K562 (cell line): ENCODE measurements at regions not wholly inside any gene's neighbourhood (a gene's known extent, or its start where the extent isn't known, plus 50 kb on each side); places are given as distances from the start of the nearest gene placed in this dataset.

Experiments used
- ATAC-seq: fragments of 200-7000 bp; cut with Tn5 transposase; 3 replicates; pipeline ENCODE4 v1.9.1; 2020; ENCODE audit warnings: moderate library complexity
- BruUV-seq: library from RNA; stranded (reverse); fragments of 400-500 nt; replicated peaks from 2 replicates; lab custom pipeline; 2021; lab: Mats Ljungman, UMichigan
- CTCF ChIA-PET: fragments of 300-600 bp; formaldehyde crosslinking; extraction: SDS; loops from one replicate; lab custom pipeline; 2021; ENCODE audit warnings: low intra/inter-chr PET ratio; lab: Yijun Ruan, JAX
- POLR2A ChIA-PET: fragments of 300-600, 350-650 bp; sonication (Branson Sonifier 250); formaldehyde crosslinking; extraction: SDS; loops from one replicate; lab custom pipeline; 2021; ENCODE audit warnings: antibody characterized with exemption, inconsistent platforms; lab: Yijun Ruan, JAX
- DNase-seq, 4 experiments: peaks; one replicate each; pipeline versions ENCODE4 v3.0.0 to v3.0.0-alpha.2; 2011 to 2018; ENCODE audit warnings: low spot score in 3 of 4, mixed read lengths in 3 of 4; ENCODE audit errors: extremely low read depth in 1 of 4
- FAIRE-seq: peaks from 2 replicates; lab custom pipeline; 2011; peaks lifted over from hg19 to GRCh38; lab: Jason Lieb, UNC
- H2AFZ ChIP-seq: 2 replicates; pipeline ENCODE4 v1.6.0; 2011; ENCODE audit warnings: low read depth, low read length, control low read depth, inconsistent platforms
- H3K27ac ChIP-seq: fragments of 200-600 bp; 3 replicates; pipeline ENCODE4 v1.8.0; 2011; ENCODE audit warnings: low read depth, mild to moderate bottlenecking, control low read depth, inconsistent platforms, low read length, moderate library complexity, mixed read lengths; ENCODE audit errors: extremely low read depth
- H3K27me3 ChIP-seq, 2 experiments: fragments of 300-600 bp in 1 of 2; 2 replicates in 1 of 2; 3 replicates in 1 of 2; pipeline versions ENCODE4 v1.6.0 to v1.8.0; 2011; ENCODE audit warnings: inconsistent platforms in 2 of 2, low read length in 2 of 2, mild to moderate bottlenecking in 1 of 2, mixed read lengths in 1 of 2, moderate library complexity in 1 of 2; ENCODE audit not compliant: control insufficient read depth in 2 of 2, insufficient read depth in 2 of 2
- H3K36me3 ChIP-seq: fragments of 300-600 bp; 3 replicates; pipeline ENCODE4 v1.8.0; 2011; ENCODE audit warnings: mild to moderate bottlenecking, low read length, inconsistent platforms; ENCODE audit not compliant: control insufficient read depth, insufficient read depth
- H3K4me1 ChIP-seq, 2 experiments: fragments of 200-600 bp in 1 of 2; replicated peaks in 1 of 2; 2 replicates in 1 of 2; 3 replicates in 1 of 2; pipeline versions ENCODE4 v1.5.1 to v1.8.0; 2011; ENCODE audit warnings: inconsistent platforms in 2 of 2, low read length in 2 of 2, mild to moderate bottlenecking in 1 of 2, mixed read lengths in 1 of 2, moderate library complexity in 1 of 2; ENCODE audit not compliant: control insufficient read depth in 2 of 2, insufficient read depth in 2 of 2
- H3K4me2 ChIP-seq: 2 replicates; pipeline ENCODE4 v1.6.1; 2011; ENCODE audit warnings: low read length, control low read depth, inconsistent platforms, mixed read lengths; ENCODE audit not compliant: insufficient read depth
- H3K4me3 ChIP-seq: fragments of 200-600 bp; sonication (generic), shearing (Covaris generic); 2 replicates; pipeline ENCODE4 v1.5.1; 2016; ENCODE audit warnings: control low read depth, inconsistent platforms
- H3K79me2 ChIP-seq: fragments of 200-600 bp; 3 replicates; pipeline ENCODE4 v1.8.0; 2011; ENCODE audit warnings: low read length, inconsistent platforms; ENCODE audit not compliant: control insufficient read depth, insufficient read depth
- H3K9ac ChIP-seq, 2 experiments: 2 replicates each; pipeline versions ENCODE4 v1.6.0 to v1.6.1; 2011; ENCODE audit warnings: low read depth in 2 of 2, low read length in 2 of 2, control low read depth in 1 of 2, inconsistent platforms in 1 of 2, mild to moderate bottlenecking in 1 of 2, mixed read lengths in 1 of 2; ENCODE audit not compliant: insufficient read depth in 1 of 2
- H3K9me1 ChIP-seq: one replicate; pipeline ENCODE4 v1.6.0; 2011; ENCODE audit warnings: inconsistent platforms, mild to moderate bottlenecking, low read length, moderate library complexity; ENCODE audit not compliant: control insufficient read depth, insufficient read depth
- H3K9me3 ChIP-seq: replicated peaks from 2 replicates; pipeline ENCODE4 v1.5.1; 2011; ENCODE audit warnings: low read depth, low read length, inconsistent platforms; ENCODE audit not compliant: control insufficient read depth, insufficient read depth
- H4K20me1 ChIP-seq: replicated peaks from 2 replicates; pipeline ENCODE4 v1.6.1; 2011; ENCODE audit warnings: low read length, inconsistent platforms, mixed read lengths; ENCODE audit not compliant: control insufficient read depth, insufficient read depth
- CHCHD3 ChIP-seq: fragments of 250-450 bp; sonication (Bioruptor Pico); IDR thresholded peaks from 2 replicates; pipeline ENCODE4 v2.1.2; 2022; ENCODE audit warnings: mild to moderate bottlenecking
- HDAC2 ChIP-seq: fragments of 450-650 bp; IDR thresholded peaks from 2 replicates; pipeline ENCODE4 v1.6.1; 2016; ENCODE audit warnings: mild to moderate bottlenecking
- SRSF7 ChIP-seq: fragments of 200-400 bp; formaldehyde crosslinking; optimal IDR thresholded peaks from 2 replicates; pipeline ENCODE3; 2017; ENCODE audit warnings: mild to moderate bottlenecking, low read depth, low read length
- ZBTB5 ChIP-seq: fragments of 450-650 bp; IDR thresholded peaks from 2 replicates; pipeline ENCODE4 v1.6.1; 2017; ENCODE audit warnings: antibody characterized with exemption
- WGBS: fragments of 100-300 bp; shearing (Covaris generic); methylation state at CpG from one replicate; pipeline ENCODE4 v1.1.6; 2016; ENCODE audit warnings: low coverage, mixed read lengths; ENCODE audit not compliant: insufficient coverage; ENCODE audit errors: missing lambda C conversion rate; 5-methylcytosine and 5-hydroxymethylcytosine counted together
- in situ Hi-C: fragments of 300-500 bp; cut with MboI; formaldehyde crosslinking; loops from 4 replicates; pipeline ENCODE4 v1.15.0; 2018; ENCODE audit warnings: inconsistent platforms, mixed read lengths
- intact Hi-C: fragments of 100-400 bp; cut with micrococcal nuclease; formaldehyde crosslinking; loops from 2 replicates; pipeline ENCODE4 v1.14.2; 2022
- TF ChIP-seq, protein P1 (sequence below): fragments of 450-650 bp; IDR thresholded peaks from 2 replicates; pipeline ENCODE4 v1.6.1; 2018; ENCODE audit not compliant: partially characterized antibody

DNA sequence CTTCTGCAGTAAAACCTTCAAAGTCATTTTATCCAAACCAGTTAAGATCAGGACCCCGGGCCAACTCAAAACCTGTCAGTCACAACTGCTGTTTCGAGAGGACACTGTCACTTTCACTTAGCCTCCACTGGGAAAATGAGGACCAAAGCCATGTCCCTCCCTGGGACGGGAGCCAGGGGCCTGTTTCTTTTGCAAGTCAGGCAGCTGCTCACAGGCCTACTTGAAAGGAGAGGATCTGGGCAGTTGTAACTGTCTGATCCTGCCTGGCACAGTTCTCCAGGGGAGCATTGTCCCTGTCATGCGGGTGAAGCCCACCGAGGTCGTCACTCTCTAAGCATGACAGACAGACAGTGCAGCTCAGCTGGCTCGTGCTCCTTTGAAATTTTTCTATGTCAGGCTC is 276.2 kb downstream of the NPIPA8 start (continued):
- TF ChIP-seq CHCHD3 (no peak), ZBTB5 (no peak)

DNA sequence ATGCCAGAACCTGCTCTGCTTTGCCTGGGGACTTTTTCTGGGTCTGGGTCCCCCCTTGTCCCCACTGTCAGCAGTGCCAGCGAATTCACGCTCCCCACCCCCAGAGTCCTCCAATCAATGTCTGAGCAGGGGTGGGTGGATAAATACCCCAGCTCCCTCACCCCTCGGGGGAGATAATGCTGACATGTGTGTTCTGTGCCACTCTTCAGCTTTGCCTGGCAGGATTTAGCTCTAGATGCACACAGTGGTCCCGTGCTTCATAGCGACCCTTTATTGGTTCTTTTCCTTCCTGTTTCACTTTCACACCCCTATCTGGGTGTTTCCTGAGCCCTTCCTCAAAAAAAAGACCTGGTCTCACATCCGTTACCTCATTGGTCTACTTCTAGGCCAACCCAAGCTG is 277.0 kb downstream of the NPIPA8 start:
- H2AFZ ChIP-seq, result no peak overlapping the region
- TF ChIP-seq, protein P1, sequence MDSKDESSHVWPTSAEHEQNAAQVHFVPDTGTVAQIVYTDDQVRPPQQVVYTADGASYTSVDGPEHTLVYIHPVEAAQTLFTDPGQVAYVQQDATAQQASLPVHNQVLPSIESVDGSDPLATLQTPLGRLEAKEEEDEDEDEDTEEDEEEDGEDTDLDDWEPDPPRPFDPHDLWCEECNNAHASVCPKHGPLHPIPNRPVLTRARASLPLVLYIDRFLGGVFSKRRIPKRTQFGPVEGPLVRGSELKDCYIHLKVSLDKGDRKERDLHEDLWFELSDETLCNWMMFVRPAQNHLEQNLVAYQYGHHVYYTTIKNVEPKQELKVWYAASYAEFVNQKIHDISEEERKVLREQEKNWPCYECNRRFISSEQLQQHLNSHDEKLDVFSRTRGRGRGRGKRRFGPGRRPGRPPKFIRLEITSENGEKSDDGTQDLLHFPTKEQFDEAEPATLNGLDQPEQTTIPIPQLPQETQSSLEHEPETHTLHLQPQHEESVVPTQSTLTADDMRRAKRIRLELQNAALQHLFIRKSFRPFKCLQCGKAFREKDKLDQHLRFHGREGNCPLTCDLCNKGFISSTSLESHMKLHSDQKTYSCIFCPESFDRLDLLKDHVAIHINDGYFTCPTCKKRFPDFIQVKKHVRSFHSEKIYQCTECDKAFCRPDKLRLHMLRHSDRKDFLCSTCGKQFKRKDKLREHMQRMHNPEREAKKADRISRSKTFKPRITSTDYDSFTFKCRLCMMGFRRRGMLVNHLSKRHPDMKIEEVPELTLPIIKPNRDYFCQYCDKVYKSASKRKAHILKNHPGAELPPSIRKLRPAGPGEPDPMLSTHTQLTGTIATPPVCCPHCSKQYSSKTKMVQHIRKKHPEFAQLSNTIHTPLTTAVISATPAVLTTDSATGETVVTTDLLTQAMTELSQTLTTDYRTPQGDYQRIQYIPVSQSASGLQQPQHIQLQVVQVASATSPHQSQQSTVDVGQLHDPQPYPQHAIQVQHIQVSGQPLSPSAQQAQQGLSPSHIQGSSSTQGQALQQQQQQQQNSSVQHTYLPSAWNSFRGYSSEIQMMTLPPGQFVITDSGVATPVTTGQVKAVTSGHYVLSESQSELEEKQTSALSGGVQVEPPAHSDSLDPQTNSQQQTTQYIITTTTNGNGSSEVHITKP, result peak; percentile 58
- no peak for TF ChIP-seq HDAC2
- no peak for TF ChIP-seq SRSF7
- no peak overlapping the region for H3K27ac ChIP-seq
- peaks cover 11% of the 10 kb centered on the region for H4K20me1 ChIP-seq
- H3K9ac ChIP-seq, result no peak overlapping the region
- in situ Hi-C loops, result no loop called here
- no peak overlapping the region for H3K4me3 ChIP-seq
- ATAC-seq, result no peak
- CTCF ChIA-PET, result no interaction called here
- H3K36me3 ChIP-seq, result peaks cover 20% of the 10 kb centered on the region; the same call in 2 of the 3 replicates
- H3K27me3 ChIP-seq, result peaks cover 0 to 4% of the 10 kb centered on the region in 2 experiments; a peak in 2 of 5 replicates
- POLR2A ChIA-PET, result no interaction called here
- DNase-seq, result no peak
- WGBS, result 19% methylated on average over 6 of the region's 6 CpGs
- H3K9me3 ChIP-seq, result no peaks in the 10 kb centered on the region
- H3K4me2 ChIP-seq, result no peak overlapping the region
- H3K79me2 ChIP-seq, result peaks cover 11% of the 10 kb centered on the region
- intact Hi-C loops, result no loop called here
- no TSS peak for BruUV-seq
- H3K9me1 ChIP-seq, result no peaks in the 10 kb centered on the region
- no peak for FAIRE-seq
- H3K4me1 ChIP-seq, result no peaks in the 10 kb centered on the region
